Retinal pigment epithelial cell (primary cell): ENCODE measurements at regions not wholly inside any gene's neighbourhood (a gene's known extent, or its start where the extent isn't known, plus 50 kb on each side); places are given as distances from the start of the nearest gene placed in this dataset.

Experiments used
- DNase-seq: peaks from one replicate; pipeline ENCODE4 v3.0.0-alpha.2; 2010; ENCODE audit warnings: low read depth
- H3K4me3 ChIP-seq: 2 replicates; pipeline ENCODE4 v1.5.1; 2011; ENCODE audit warnings: mild to moderate bottlenecking, low read length, control low read depth, moderate library complexity
- CTCF ChIP-seq: conservative IDR thresholded peaks from 2 replicates; pipeline ENCODE4 v1.5.1; 2011; ENCODE audit warnings: low read depth, low read length, control low read depth, inconsistent platforms

- TF ChIP-seq CTCF, result no peak
- DNase-seq, result no peak
- no peak overlapping the region for H3K4me3 ChIP-seq
These were observed 489.8 kb upstream of the ZMIZ1 start for GRCh38 chr10:78578929-78579328.

GRCh38 chr10:78579576-78579975, 489.2 kb upstream of the ZMIZ1 start:
- no peak overlapping the region for H3K4me3 ChIP-seq
- no peak for TF ChIP-seq CTCF
- DNase-seq, result no peak

- no peak for DNase-seq
- no peak for TF ChIP-seq CTCF
- H3K4me3 ChIP-seq, result no peak overlapping the region
These were observed 488.8 kb upstream of the ZMIZ1 start for GRCh38 chr10:78579995-78580394.

- no peak overlapping the region for H3K4me3 ChIP-seq
- TF ChIP-seq CTCF, result no peak
- no peak for DNase-seq
These were observed 487.6 kb upstream of the ZMIZ1 start for GRCh38 chr10:78581133-78581694.

- H3K4me3 ChIP-seq, result no peak overlapping the region
- DNase-seq, result no peak
- no peak for TF ChIP-seq CTCF
These were observed 486.2 kb upstream of the ZMIZ1 start for GRCh38 chr10:78582540-78582939.

GRCh38 chr10:78584266-78584665, 484.5 kb upstream of the ZMIZ1 start:
- DNase-seq, result no peak
- H3K4me3 ChIP-seq, result no peak overlapping the region
- no peak for TF ChIP-seq CTCF

- TF ChIP-seq CTCF, result no peak
- no peak for DNase-seq
- H3K4me3 ChIP-seq, result no peak overlapping the region
These were observed 484.1 kb upstream of the ZMIZ1 start for GRCh38 chr10:78584681-78585080.
